ENCODE measurements at regions not wholly inside any gene's neighbourhood (a gene's known extent, or its start where the extent isn't known, plus 50 kb on each side); places are given as distances from the start of the nearest gene placed in this dataset.

- DNase-seq (ENCODE audit: low read depth in 4 of 4, low spot score in 3 of 4) = no peak
Observed at GRCh38 chr12:83224012-83224411, 537.3 kb downstream of the TMTC2 start.

GRCh38 chr12:83220774-83221173 is 534.1 kb downstream of the TMTC2 start:
- no peak for DNase-seq (ENCODE audit: low read depth in 4 of 4, low spot score in 3 of 4)

DNA sequence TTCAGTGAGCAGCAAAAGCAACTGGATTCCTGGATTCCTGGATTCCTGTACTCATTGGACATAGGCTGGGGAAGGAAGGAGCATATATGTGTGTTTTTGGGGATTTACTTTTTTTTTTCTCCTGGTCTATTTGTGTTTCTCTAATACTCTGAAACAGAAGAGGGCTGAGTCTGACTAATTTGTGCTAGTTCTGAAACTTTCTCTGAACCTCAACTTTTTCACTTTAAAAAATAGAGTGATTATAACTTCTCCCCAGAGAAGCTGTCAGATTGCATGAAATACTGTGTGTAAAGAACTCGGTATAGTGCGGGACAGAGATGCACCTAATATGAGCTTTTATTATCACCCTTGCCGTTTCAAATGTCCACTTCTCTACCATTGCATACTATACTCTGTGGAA is 529.5 kb downstream of the TMTC2 start:
- no peak for DNase-seq (ENCODE audit: low read depth in 4 of 4, low spot score in 3 of 4)

- no peak for DNase-seq (ENCODE audit: low read depth in 4 of 4, low spot score in 3 of 4)
Observed at GRCh38 chr12:83214185-83214584, 527.5 kb downstream of the TMTC2 start.

DNA sequence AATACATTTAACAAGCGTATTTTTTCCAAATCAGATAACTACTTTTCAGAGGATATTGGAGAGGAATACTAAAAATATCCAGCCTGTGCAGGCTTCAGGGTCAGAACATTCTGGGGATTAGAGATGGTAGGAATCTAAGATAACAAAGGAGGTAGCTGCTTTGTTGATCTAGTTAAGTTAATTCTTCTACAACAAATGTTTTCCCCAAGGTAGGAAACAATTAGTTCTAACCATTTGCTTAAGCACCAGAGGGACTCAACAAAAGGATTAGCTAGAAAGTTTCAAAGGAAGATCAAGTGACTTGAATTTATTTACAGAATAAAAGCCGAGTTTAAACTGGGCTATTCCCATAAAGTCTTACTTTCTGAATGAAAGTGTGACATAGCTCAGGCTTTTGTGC is 524.2 kb downstream of the TMTC2 start:
- no peak for DNase-seq (ENCODE audit: low read depth in 4 of 4, low spot score in 3 of 4)

DNA sequence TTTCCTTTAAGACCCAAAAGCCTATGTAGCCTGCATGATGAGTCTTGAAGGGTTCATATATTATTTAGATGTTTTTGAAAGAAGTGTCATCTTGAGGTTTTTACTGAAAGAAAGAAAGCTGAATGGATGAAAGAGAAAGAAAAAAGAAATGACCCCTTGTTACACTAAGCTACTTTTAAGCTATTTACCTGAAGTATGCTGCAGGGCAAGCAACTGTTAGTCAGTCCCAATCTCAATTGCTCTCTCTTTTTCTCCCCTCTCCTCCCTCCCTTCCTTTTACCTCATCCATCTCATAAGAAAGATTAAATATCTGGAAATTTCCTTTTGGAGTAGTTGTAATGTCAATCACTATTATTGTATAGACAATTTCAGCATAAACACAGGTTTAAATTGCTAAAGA is 512.4 kb downstream of the TMTC2 start:
- no peak for DNase-seq (ENCODE audit: low read depth in 4 of 4, low spot score in 3 of 4)

GRCh38 chr12:83198291-83199015 is 511.7 kb downstream of the TMTC2 start:
- DNase-seq (ENCODE audit: low read depth in 4 of 4, low spot score in 3 of 4) = no peak

DNA sequence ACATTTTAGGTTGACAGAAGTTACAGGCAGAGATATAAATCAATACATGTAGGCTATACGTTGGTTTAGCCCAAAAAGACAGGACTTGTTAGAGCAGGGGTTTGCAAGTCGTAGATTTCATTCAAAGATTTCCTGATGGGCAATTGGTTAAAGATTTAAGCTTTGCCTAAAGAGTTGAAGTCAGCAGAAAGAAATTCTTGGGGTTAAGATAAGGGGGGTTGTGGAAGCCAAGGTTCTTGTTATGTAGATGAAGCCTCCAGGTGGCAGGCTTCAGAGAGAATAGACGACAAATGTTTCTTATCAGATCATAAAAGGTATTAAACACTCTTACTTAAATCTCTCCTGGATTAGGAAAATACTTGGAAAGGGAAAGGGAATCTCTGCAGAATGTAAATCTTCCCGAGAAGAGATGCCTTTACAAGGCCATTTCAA is 510.8 kb downstream of the TMTC2 start:
- no peak for DNase-seq (ENCODE audit: low read depth in 4 of 4, low spot score in 3 of 4)

DNA sequence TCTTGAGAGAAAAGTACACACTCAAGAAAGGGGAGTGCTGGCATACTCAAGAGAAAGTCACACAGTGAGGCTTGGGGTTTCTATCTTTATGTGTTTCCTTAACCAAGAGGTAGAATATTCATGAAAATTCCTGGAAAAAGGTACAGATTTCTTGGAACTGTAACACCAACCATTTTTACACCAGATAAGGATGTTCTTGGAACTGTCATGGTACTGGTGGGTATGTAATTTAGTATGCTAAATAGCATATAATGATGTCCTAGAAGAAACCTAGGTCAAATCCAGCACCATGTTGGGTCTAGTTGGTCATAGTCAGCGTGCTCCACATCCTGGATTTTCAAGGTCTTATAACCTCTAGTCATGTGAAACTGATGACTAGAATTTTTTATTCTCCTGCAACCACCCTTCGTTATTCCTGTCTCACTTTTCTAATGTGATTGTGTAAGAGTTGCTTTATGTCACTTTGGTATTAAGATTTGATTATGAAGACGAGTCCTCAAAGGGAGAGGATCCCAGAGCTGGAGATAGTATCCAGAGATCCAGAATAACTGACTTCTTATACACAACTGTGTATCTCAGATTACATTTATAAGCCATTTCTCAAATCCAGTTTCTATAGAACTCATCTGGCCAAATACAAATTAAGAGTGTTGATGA is 510.1 kb downstream of the TMTC2 start:
- no peak for DNase-seq (ENCODE audit: low read depth in 4 of 4, low spot score in 3 of 4)

DNA sequence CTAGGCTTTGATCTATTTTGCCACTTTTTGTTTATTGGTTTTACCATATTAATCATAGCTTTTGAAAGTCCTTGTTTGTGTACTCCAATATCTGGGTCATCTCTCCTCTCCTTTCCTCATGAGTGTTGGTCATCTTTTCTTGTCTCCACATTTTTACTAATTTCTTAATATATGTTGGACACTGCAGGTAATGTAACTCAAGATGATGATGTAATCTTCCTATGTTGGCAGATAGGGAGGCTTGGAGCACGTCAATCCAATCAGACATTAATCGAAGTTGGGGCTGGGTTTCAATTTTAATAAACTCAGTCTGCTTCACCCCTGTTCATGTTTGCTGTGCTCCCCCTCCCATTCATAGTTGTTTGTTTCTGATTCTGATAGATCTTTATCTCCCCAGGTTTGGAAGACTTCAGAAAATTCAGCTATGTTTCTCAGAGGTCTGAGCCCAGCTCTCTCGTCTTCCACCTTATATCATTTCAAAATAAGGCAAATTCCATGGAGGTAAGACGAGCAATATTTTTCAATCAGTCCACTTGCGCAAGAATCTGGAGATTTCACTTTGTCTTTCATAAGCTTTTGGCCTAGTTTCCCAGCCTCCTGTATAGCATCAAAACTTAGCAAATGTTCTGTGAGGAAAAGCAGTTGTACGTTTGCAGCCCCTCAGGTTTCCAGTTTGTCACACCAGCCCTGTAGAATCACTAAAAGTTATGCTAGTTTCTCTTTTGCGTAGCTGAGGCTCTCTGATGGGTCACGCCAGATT is 504.1 kb downstream of the TMTC2 start:
- no peak for DNase-seq (ENCODE audit: low read depth in 4 of 4, low spot score in 3 of 4)

DNA sequence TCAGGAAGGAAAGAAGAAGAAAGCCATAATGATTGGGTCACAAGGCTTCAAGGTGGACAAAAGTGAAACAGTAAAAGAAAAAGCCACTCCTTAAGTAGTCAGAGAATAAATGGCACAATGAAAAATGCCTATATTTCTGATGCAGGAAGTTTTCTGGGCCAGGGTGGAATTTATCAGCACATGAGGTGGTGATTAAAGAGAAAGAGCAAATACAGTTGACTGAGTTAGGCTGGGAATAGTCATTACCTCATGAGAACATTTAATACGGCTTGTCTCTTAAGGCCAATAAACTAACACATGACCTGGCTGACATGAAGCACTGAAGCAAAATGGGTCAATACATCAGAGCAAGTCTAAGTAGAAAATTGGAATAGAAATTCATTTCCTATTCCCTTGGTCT is 499.7 kb downstream of the TMTC2 start:
- no peak for DNase-seq (ENCODE audit: low read depth in 4 of 4, low spot score in 3 of 4)

- DNase-seq (ENCODE audit: low read depth in 4 of 4, low spot score in 3 of 4) = no peak
Observed at GRCh38 chr12:83185241-83185640, 498.5 kb downstream of the TMTC2 start.
